HepG2 (cell line): ENCODE measurements at regions not wholly inside any gene's neighbourhood (a gene's known extent, or its start where the extent isn't known, plus 50 kb on each side); places are given as distances from the start of the nearest gene placed in this dataset.

Experiments used
- ATAC-seq: fragments of 200-7000 bp; cut with Tn5 transposase; 3 replicates; pipeline ENCODE4 v1.9.1; 2020; ENCODE audit warnings: mild to moderate bottlenecking, moderate library complexity
- BruUV-seq: library from RNA; stranded (reverse); fragments of 400-500 nt; replicated peaks from 2 replicates; lab custom pipeline; 2021; lab: Mats Ljungman, UMichigan
- CTCF ChIA-PET: fragments of 300-600 bp; formaldehyde crosslinking; extraction: SDS; loops from one replicate; lab custom pipeline; 2021; ENCODE audit warnings: low total read pairs, inconsistent platforms, low intra/inter-chr PET ratio; lab: Yijun Ruan, JAX
- POLR2A ChIA-PET: fragments of 350-600 bp; sonication (Branson Sonifier 250); formaldehyde crosslinking; loops from one replicate; lab custom pipeline; 2020; ENCODE audit warnings: antibody characterized with exemption, inconsistent platforms; lab: Yijun Ruan, JAX
- DNase-seq: peaks from one replicate; pipeline ENCODE4 v3.0.0-alpha.2; 2015; ENCODE audit warnings: low spot score
- FAIRE-seq: peaks from 3 replicates; lab custom pipeline; 2011; peaks lifted over from hg19 to GRCh38; lab: Jason Lieb, UNC
- H2AFZ ChIP-seq: one replicate; pipeline ENCODE4 v1.6.1; 2011; ENCODE audit warnings: low read length, inconsistent platforms
- H3K27ac ChIP-seq: fragments of 300-600 bp; 3 replicates; pipeline ENCODE4 v1.8.0; 2011; ENCODE audit warnings: mixed run types, mild to moderate bottlenecking, mixed read lengths, low read length, inconsistent platforms; ENCODE audit not compliant: insufficient read depth; ENCODE audit errors: extremely low read length
- H3K27me3 ChIP-seq, 2 experiments: fragments of 200-600 bp in 1 of 2; 2 replicates in 1 of 2; 3 replicates in 1 of 2; pipeline versions ENCODE4 v1.6.0 to v1.8.0; 2011; ENCODE audit warnings: low read length in 2 of 2, mild to moderate bottlenecking in 2 of 2, moderate library complexity in 2 of 2, inconsistent platforms in 1 of 2; ENCODE audit not compliant: insufficient read depth in 2 of 2, control insufficient read depth in 1 of 2
- H3K36me3 ChIP-seq, 2 experiments: fragments of 200-600 bp in 1 of 2; replicated peaks in 1 of 2; 2 replicates in 1 of 2; 3 replicates in 1 of 2; pipeline versions ENCODE4 v1.5.1 to v1.8.0; 2011; ENCODE audit warnings: low read length in 2 of 2, inconsistent platforms in 1 of 2; ENCODE audit not compliant: insufficient read depth in 2 of 2, control insufficient read depth in 1 of 2
- H3K4me1 ChIP-seq: 2 replicates; pipeline ENCODE4 v1.5.1; 2012; ENCODE audit warnings: low read length, inconsistent platforms; ENCODE audit not compliant: insufficient read depth
- H3K4me2 ChIP-seq: 2 replicates; pipeline ENCODE4 v1.6.0; 2011; ENCODE audit warnings: low read depth, low read length, inconsistent platforms
- H3K4me3 ChIP-seq, 3 experiments: fragments of 200-600 bp in 1 of 3; sonication (generic), shearing (Covaris generic) in 1 of 3; replicated peaks in 1 of 3; 2 replicates each; pipeline ENCODE4 v1.5.1; 2011 to 2016; ENCODE audit warnings: low read length in 3 of 3, inconsistent platforms in 2 of 3, low read depth in 2 of 3, mild to moderate bottlenecking in 2 of 3, control low read depth in 1 of 3, mixed read lengths in 1 of 3; ENCODE audit not compliant: insufficient read depth in 1 of 3
- H3K79me2 ChIP-seq: one replicate; pipeline ENCODE4 v1.6.1; 2011; ENCODE audit warnings: low read length, inconsistent platforms; ENCODE audit not compliant: insufficient read depth
- H3K9ac ChIP-seq: 2 replicates; pipeline ENCODE4 v1.6.0; 2011; ENCODE audit warnings: mild to moderate bottlenecking, low read depth, low read length, inconsistent platforms; ENCODE audit not compliant: insufficient read depth
- H3K9me3 ChIP-seq: 2 replicates; pipeline ENCODE4 v1.5.1; 2012; ENCODE audit warnings: mild to moderate bottlenecking, low read length
- H4K20me1 ChIP-seq: 2 replicates; pipeline ENCODE4 v1.6.0; 2011; ENCODE audit warnings: inconsistent platforms, mild to moderate bottlenecking, low read length, moderate library complexity; ENCODE audit not compliant: insufficient read depth
- BRD4 ChIP-seq: sonication (generic); formaldehyde crosslinking; IDR thresholded peaks from 2 replicates; pipeline ENCODE4 v1.4.0; 2020; ENCODE audit warnings: missing genetic modification reagents
- FOSL1 ChIP-seq: sonication (generic); formaldehyde crosslinking; IDR thresholded peaks from 2 replicates; pipeline ENCODE4 v1.9.0; 2021; ENCODE audit warnings: missing genetic modification reagents, borderline replicate concordance
- LCORL ChIP-seq, 2 experiments: fragments of 450-650 bp in 1 of 2; sonication (generic) in 1 of 2; formaldehyde crosslinking in 1 of 2; IDR thresholded peaks; 2 replicates each; pipeline versions ENCODE4 v1.5.0 to v1.6.1; 2017 to 2020; ENCODE audit warnings: antibody characterized with exemption in 1 of 2, missing genetic modification reagents in 1 of 2
- NFE2 ChIP-seq: sonication (generic); formaldehyde crosslinking; IDR thresholded peaks from 2 replicates; pipeline ENCODE4 v1.4.0; 2020; ENCODE audit warnings: missing genetic modification reagents
- ZNF20 ChIP-seq: sonication (generic); formaldehyde crosslinking; IDR thresholded peaks from 2 replicates; pipeline ENCODE4 v1.4.0; 2020; ENCODE audit warnings: mild to moderate bottlenecking, moderate library complexity, missing genetic modification reagents
- ZNF614 ChIP-seq: IDR thresholded peaks from 2 replicates; pipeline ENCODE4 v1.6.1; 2018; ENCODE audit warnings: missing biosample characterization, missing genetic modification reagents, inconsistent platforms, borderline replicate concordance
- ZNF775 ChIP-seq: sonication (generic); formaldehyde crosslinking; IDR thresholded peaks from 2 replicates; pipeline ENCODE4 v1.4.0; 2020; ENCODE audit warnings: missing genetic modification reagents, mild to moderate bottlenecking, moderate library complexity, borderline replicate concordance
- ZNF792 ChIP-seq: IDR thresholded peaks from 2 replicates; pipeline ENCODE4 v1.6.1; 2016
- WGBS: methylation state at CpG from one replicate; pipeline ENCODE4 v1.1.6; 2017; ENCODE audit warnings: low lambda C conversion rate; 5-methylcytosine and 5-hydroxymethylcytosine counted together
- in situ Hi-C: cut with HindIII; loops from 2 replicates; pipeline ENCODE4 v1.10.0; 2017; ENCODE audit warnings: low pct_unique_long_range_greater_than_20kb; ENCODE audit not compliant: extremely low pct_ligation_motif_present
- intact Hi-C: fragments of 100-400 bp; cut with micrococcal nuclease; formaldehyde crosslinking; loops from one replicate; pipeline ENCODE4 v1.10.0; 2022; ENCODE audit not compliant: unreplicated experiment
- TF ChIP-seq, protein P1 (sequence below): sonication (generic); formaldehyde crosslinking; IDR thresholded peaks from 2 replicates; pipeline ENCODE4 v1.4.0; 2020; ENCODE audit warnings: mild to moderate bottlenecking, missing genetic modification reagents
- TF ChIP-seq, protein P2 (sequence below), 2 experiments: IDR thresholded peaks; 2 replicates each; pipeline ENCODE4 v1.6.1; 2011 to 2012; ENCODE audit warnings: low read length in 2 of 2, borderline replicate concordance in 1 of 2, low read depth in 1 of 2, mild to moderate bottlenecking in 1 of 2, moderate library complexity in 1 of 2
- TF ChIP-seq, protein P3 (sequence below): sonication (generic); formaldehyde crosslinking; IDR thresholded peaks from 2 replicates; pipeline ENCODE4 v1.4.0; 2020; ENCODE audit warnings: missing genetic modification reagents, mild to moderate bottlenecking, borderline replicate concordance

DNA sequence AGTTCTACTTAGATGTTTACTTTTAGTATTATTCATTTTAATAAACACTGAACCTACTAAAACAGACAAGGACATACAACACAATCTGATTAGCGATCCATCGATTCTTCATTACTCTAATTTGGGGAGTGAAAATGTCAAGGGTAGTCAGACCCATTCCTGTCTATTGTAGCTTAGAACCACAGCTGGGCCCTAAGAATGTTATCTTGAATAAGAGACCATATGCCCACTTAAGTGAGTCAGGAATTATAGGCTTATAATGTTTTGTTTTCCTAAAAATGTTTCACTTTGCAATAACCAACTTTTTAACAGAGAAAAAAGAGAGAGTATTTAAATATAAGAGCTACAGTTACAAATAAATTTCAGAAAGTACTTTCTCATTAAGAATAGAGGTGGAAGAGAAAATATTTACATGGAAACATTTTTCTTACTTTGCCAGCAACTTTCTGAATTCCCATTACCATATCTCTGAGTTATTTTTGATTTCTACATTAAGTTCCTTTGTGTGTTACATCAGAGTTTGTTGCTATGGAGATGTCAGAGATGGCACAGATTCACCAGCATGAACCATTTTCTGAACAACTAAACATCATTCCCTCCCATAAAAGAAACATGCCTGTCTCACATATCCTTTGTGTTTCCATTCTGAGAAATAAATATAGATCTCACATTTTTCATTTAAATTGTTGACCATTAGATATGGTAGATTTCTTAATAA lies 75.4 kb upstream of the SLC13A1 start:
- TF ChIP-seq ZNF20 (CRISPR knock-in tag): no peak
- no peak for TF ChIP-seq BRD4 (CRISPR knock-in tag)
- TF ChIP-seq, protein P1, sequence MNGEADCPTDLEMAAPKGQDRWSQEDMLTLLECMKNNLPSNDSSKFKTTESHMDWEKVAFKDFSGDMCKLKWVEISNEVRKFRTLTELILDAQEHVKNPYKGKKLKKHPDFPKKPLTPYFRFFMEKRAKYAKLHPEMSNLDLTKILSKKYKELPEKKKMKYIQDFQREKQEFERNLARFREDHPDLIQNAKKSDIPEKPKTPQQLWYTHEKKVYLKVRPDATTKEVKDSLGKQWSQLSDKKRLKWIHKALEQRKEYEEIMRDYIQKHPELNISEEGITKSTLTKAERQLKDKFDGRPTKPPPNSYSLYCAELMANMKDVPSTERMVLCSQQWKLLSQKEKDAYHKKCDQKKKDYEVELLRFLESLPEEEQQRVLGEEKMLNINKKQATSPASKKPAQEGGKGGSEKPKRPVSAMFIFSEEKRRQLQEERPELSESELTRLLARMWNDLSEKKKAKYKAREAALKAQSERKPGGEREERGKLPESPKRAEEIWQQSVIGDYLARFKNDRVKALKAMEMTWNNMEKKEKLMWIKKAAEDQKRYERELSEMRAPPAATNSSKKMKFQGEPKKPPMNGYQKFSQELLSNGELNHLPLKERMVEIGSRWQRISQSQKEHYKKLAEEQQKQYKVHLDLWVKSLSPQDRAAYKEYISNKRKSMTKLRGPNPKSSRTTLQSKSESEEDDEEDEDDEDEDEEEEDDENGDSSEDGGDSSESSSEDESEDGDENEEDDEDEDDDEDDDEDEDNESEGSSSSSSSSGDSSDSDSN: no peak
- Histone ChIP-seq H3K27ac (no peak overlapping the region), H2AFZ (no peak overlapping the region), H3K9me3 (no peaks in the 10 kb centered on the region), H3K79me2 (no peaks in the 10 kb centered on the region), H4K20me1 (no peaks in the 10 kb centered on the region), H3K4me2 (no peak overlapping the region), H3K4me1 (no peaks in the 10 kb centered on the region), H3K4me3 (no peak overlapping the region), H3K36me3 (no peaks in the 10 kb centered on the region), H3K9ac (no peak overlapping the region), H3K27me3 (no peaks in the 10 kb centered on the region)
- CTCF ChIA-PET: no interaction called here
- BruUV-seq: no TSS peak
- POLR2A ChIA-PET: no interaction called here
- intact Hi-C loops (no loop called here), in situ Hi-C loops (no loop called here)
- DNase-seq (no peak), FAIRE-seq (no peak), ATAC-seq (no peak)
- 0% methylated on average over 2 of the region's 2 CpGs for WGBS

- Histone ChIP-seq H3K27me3 (no peaks in the 10 kb centered on the region), H2AFZ (no peak overlapping the region), H4K20me1 (no peaks in the 10 kb centered on the region), H3K27ac (no peak overlapping the region), H3K4me3 (no peak overlapping the region), H3K4me1 (no peaks in the 10 kb centered on the region), H3K9ac (no peak overlapping the region), H3K9me3 (no peaks in the 10 kb centered on the region), H3K4me2 (no peak overlapping the region), H3K79me2 (no peaks in the 10 kb centered on the region), H3K36me3 (no peaks in the 10 kb centered on the region)
- FAIRE-seq (no peak), ATAC-seq (no peak), DNase-seq (no peak)
- POLR2A ChIA-PET: no interaction called here
- intact Hi-C loops (no loop called here), in situ Hi-C loops (no loop called here)
- no TSS peak for BruUV-seq
- WGBS: 39% methylated on average over 4 of the region's 4 CpGs
- CTCF ChIA-PET: no interaction called here
- TF ChIP-seq ZNF775: no peak
- TF ChIP-seq ZNF614 (CRISPR knock-in tag): no peak
- no peak for TF ChIP-seq LCORL (IDR thresholded peaks at IDR 0.05)
- TF ChIP-seq LCORL (CRISPR knock-in tag; IDR thresholded peaks at IDR 0.05): no peak
- TF ChIP-seq, protein P2, sequence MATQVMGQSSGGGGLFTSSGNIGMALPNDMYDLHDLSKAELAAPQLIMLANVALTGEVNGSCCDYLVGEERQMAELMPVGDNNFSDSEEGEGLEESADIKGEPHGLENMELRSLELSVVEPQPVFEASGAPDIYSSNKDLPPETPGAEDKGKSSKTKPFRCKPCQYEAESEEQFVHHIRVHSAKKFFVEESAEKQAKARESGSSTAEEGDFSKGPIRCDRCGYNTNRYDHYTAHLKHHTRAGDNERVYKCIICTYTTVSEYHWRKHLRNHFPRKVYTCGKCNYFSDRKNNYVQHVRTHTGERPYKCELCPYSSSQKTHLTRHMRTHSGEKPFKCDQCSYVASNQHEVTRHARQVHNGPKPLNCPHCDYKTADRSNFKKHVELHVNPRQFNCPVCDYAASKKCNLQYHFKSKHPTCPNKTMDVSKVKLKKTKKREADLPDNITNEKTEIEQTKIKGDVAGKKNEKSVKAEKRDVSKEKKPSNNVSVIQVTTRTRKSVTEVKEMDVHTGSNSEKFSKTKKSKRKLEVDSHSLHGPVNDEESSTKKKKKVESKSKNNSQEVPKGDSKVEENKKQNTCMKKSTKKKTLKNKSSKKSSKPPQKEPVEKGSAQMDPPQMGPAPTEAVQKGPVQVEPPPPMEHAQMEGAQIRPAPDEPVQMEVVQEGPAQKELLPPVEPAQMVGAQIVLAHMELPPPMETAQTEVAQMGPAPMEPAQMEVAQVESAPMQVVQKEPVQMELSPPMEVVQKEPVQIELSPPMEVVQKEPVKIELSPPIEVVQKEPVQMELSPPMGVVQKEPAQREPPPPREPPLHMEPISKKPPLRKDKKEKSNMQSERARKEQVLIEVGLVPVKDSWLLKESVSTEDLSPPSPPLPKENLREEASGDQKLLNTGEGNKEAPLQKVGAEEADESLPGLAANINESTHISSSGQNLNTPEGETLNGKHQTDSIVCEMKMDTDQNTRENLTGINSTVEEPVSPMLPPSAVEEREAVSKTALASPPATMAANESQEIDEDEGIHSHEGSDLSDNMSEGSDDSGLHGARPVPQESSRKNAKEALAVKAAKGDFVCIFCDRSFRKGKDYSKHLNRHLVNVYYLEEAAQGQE (IDR thresholded peaks at IDR 0.05; ENCODE audit: borderline replicate concordance in 1 of 2, low read depth in 1 of 2, low read length in 2 of 2): no peak
- no peak for TF ChIP-seq FOSL1
- TF ChIP-seq, protein P3, sequence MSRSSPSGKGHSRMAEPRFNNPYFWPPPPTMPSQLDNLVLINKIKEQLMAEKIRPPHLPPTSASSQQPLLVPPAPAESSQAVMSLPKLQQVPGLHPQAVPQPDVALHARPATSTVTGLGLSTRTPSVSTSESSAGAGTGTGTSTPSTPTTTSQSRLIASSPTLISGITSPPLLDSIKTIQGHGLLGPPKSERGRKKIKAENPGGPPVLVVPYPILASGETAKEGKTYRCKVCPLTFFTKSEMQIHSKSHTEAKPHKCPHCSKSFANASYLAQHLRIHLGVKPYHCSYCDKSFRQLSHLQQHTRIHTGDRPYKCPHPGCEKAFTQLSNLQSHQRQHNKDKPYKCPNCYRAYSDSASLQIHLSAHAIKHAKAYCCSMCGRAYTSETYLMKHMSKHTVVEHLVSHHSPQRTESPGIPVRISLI (CRISPR knock-in tag): no peak
- TF ChIP-seq ZNF792 (CRISPR knock-in tag): no peak
- TF ChIP-seq NFE2 (CRISPR knock-in tag): no peak
Observed at GRCh38 chr7:123273185-123273584, 73.4 kb upstream of the SLC13A1 start.
